ENCODE measurements at regions not wholly inside any gene's neighbourhood (a gene's known extent, or its start where the extent isn't known, plus 50 kb on each side); places are given as distances from the start of the nearest gene placed in this dataset.

DNA sequence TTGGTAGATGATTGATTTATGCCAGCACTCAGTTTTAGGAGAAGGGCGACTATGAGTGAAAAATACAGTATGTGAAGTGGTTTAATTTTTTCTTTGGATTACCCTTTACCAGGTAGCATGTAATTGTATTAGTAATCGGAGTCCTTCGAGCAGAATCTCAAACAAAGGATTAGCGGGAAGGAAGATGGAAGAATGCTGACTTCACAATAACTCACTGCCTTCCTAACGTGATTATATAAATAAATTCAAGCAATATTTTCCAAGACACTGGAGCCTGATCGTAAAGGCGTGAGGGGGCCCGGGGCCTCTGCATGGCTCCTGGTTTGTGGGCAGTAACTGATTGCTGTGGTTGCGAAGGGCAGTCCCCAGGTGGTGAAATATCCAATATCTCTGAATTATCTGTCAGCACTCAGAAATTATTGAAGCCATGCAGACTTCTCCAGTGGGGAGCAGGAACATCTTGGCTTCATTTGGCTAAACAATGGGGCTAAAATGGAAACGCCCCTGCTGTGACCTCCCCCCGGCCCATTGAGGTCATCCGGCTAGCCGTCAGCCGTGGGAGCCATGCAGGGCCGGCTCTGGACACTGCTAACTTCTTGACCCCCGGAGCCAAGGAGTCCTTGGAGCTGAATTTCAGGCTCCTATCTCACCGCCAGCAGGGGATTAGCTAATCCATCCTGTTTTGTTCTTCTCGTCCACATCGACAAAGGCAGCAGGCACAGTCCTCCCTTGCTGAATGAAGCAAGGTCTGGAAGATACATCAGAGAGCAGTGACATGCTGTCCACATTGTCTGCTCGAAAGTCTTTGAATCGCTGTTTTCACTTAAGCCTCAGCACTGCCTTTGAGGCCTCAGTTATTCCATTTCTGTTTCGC, 295.9 kb upstream of the N4BP1 start:
- TF ChIP-seq, protein P1, sequence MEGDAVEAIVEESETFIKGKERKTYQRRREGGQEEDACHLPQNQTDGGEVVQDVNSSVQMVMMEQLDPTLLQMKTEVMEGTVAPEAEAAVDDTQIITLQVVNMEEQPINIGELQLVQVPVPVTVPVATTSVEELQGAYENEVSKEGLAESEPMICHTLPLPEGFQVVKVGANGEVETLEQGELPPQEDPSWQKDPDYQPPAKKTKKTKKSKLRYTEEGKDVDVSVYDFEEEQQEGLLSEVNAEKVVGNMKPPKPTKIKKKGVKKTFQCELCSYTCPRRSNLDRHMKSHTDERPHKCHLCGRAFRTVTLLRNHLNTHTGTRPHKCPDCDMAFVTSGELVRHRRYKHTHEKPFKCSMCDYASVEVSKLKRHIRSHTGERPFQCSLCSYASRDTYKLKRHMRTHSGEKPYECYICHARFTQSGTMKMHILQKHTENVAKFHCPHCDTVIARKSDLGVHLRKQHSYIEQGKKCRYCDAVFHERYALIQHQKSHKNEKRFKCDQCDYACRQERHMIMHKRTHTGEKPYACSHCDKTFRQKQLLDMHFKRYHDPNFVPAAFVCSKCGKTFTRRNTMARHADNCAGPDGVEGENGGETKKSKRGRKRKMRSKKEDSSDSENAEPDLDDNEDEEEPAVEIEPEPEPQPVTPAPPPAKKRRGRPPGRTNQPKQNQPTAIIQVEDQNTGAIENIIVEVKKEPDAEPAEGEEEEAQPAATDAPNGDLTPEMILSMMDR (IDR thresholded peaks at IDR 0.05; ENCODE audit: low read depth, low read length, missing input control), result no peak
- no peak for TF ChIP-seq YY1 (IDR thresholded peaks at IDR 0.05)
- no peak for TF ChIP-seq JUND (IDR thresholded peaks at IDR 0.05)
- TF ChIP-seq, protein P2, sequence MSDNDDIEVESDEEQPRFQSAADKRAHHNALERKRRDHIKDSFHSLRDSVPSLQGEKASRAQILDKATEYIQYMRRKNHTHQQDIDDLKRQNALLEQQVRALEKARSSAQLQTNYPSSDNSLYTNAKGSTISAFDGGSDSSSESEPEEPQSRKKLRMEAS (IDR thresholded peaks at IDR 0.05), result no peak
- TF ChIP-seq TAF1 (conservative IDR thresholded peaks at IDR 0.05), result no peak
- TF ChIP-seq SP1 (IDR thresholded peaks at IDR 0.05), result no peak
- no peak for TF ChIP-seq RXRA (IDR thresholded peaks at IDR 0.05)
- TF ChIP-seq, protein P3, sequence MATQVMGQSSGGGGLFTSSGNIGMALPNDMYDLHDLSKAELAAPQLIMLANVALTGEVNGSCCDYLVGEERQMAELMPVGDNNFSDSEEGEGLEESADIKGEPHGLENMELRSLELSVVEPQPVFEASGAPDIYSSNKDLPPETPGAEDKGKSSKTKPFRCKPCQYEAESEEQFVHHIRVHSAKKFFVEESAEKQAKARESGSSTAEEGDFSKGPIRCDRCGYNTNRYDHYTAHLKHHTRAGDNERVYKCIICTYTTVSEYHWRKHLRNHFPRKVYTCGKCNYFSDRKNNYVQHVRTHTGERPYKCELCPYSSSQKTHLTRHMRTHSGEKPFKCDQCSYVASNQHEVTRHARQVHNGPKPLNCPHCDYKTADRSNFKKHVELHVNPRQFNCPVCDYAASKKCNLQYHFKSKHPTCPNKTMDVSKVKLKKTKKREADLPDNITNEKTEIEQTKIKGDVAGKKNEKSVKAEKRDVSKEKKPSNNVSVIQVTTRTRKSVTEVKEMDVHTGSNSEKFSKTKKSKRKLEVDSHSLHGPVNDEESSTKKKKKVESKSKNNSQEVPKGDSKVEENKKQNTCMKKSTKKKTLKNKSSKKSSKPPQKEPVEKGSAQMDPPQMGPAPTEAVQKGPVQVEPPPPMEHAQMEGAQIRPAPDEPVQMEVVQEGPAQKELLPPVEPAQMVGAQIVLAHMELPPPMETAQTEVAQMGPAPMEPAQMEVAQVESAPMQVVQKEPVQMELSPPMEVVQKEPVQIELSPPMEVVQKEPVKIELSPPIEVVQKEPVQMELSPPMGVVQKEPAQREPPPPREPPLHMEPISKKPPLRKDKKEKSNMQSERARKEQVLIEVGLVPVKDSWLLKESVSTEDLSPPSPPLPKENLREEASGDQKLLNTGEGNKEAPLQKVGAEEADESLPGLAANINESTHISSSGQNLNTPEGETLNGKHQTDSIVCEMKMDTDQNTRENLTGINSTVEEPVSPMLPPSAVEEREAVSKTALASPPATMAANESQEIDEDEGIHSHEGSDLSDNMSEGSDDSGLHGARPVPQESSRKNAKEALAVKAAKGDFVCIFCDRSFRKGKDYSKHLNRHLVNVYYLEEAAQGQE (IDR thresholded peaks at IDR 0.05), result no peak
- TF ChIP-seq EGR1 (IDR thresholded peaks at IDR 0.05; ENCODE audit: low read depth in 2 of 2), result no peak
